Transverse colon (tissue), 4 donors: ENCODE measurements at regions not wholly inside any gene's neighbourhood (a gene's known extent, or its start where the extent isn't known, plus 50 kb on each side); places are given as distances from the start of the nearest gene placed in this dataset.
"Not testable (repeated sequence)": the region's sequence is repeated elsewhere in the genome, so short reads cannot be mapped to it uniquely, and the experiment has no call there.

ENCODE experiments used
- CTCF ChIP-seq, 5 experiments: fragments of 200-600 bp in 3 of 5; fragments of 450-650 bp in 2 of 5; sonication (generic) in 3 of 5; IDR thresholded peaks; 1 replicate in 2 of 5; 2 replicates in 3 of 5; pipeline ENCODE4 v1.5.1; 2016 to 2017; ENCODE audit warnings: antibody characterized with exemption in 5 of 5, inconsistent platforms in 3 of 5, mild to moderate bottlenecking in 2 of 5, moderate library complexity in 1 of 5
- EP300 ChIP-seq: sonication (generic); formaldehyde crosslinking; IDR thresholded peaks from one replicate; pipeline ENCODE4 v1.6.1; 2017; ENCODE audit warnings: antibody characterized with exemption, low read depth
- POLR2A ChIP-seq: fragments of 450-650 bp; IDR thresholded peaks from one replicate; pipeline ENCODE4 v1.6.1; 2016; ENCODE audit warnings: antibody characterized with exemption, mild to moderate bottlenecking, moderate library complexity
- POLR2AphosphoS5 ChIP-seq, 3 donors: sonication (generic); formaldehyde crosslinking; IDR thresholded peaks; one replicate each; pipeline ENCODE4 v1.6.1; 2016; ENCODE audit warnings: antibody characterized with exemption in 3 of 3

GRCh38 chr12:54116055-54116454 is 62.4 kb downstream of the HOXC4 start:
- not testable (repeated sequence) for TF ChIP-seq CTCF (IDR thresholded peaks at IDR 0.05); POLR2A; POLR2AphosphoS5 (IDR thresholded peaks at IDR 0.05); EP300
